ENCODE measurements at regions not wholly inside any gene's neighbourhood (a gene's known extent, or its start where the extent isn't known, plus 50 kb on each side); places are given as distances from the start of the nearest gene placed in this dataset.

DNA sequence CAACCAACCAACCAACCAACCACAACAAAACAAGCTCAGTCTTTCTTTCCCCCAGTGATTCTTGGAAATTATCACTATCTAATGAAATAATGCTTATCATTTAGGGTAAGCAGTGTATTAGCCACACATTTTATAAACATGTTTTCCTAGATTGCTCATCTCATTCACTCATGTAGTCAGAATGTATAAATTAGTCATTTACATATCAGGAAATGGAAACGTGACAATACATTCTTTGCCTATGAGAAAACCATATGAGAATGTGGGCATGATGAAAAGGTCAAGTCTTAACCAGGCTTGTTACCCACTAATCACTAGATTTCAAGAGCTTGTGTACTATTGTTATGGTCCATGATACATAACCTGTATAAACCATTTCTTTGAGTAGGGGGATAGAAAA lies 1583.4 kb upstream of the PIK3C3 start:
- no peaks in the 10 kb centered on the region for H3K4me1 ChIP-seq (ENCODE audit: low read depth, poor library complexity, severe bottlenecking)
- no peak overlapping the region for H2AFZ ChIP-seq (ENCODE audit: low read depth)
- H3K27ac ChIP-seq = no peak overlapping the region
- H3K4me2 ChIP-seq = no peak overlapping the region
- H3K4me3 ChIP-seq (IDR thresholded peaks at IDR 0.05; ENCODE audit: insufficient read depth, low read depth, low read length) = no peak overlapping the region
- H4K20me1 ChIP-seq (ENCODE audit: insufficient read depth) = no peaks in the 10 kb centered on the region
- TF ChIP-seq CTCF (conservative IDR thresholded peaks at IDR 0.05; ENCODE audit: low read depth, low read length) = no peak
- no peak overlapping the region for H3K9ac ChIP-seq
- no peaks in the 10 kb centered on the region for H3K36me3 ChIP-seq (ENCODE audit: insufficient read depth)
- no peaks in the 10 kb centered on the region for H3K79me2 ChIP-seq (ENCODE audit: insufficient read depth, low read depth)
- H3K27me3 ChIP-seq (ENCODE audit: insufficient read depth, low read depth) = no peaks in the 10 kb centered on the region

- no peak for TF ChIP-seq CTCF (conservative IDR thresholded peaks at IDR 0.05; ENCODE audit: low read depth, low read length)
- Histone ChIP-seq H3K27me3 (ENCODE audit: insufficient read depth, low read depth) (no peaks in the 10 kb centered on the region), H4K20me1 (ENCODE audit: insufficient read depth) (no peaks in the 10 kb centered on the region), H2AFZ (ENCODE audit: low read depth) (no peak overlapping the region), H3K27ac (no peak overlapping the region), H3K79me2 (ENCODE audit: insufficient read depth, low read depth) (no peaks in the 10 kb centered on the region), H3K4me1 (ENCODE audit: low read depth, poor library complexity, severe bottlenecking) (no peaks in the 10 kb centered on the region), H3K36me3 (ENCODE audit: insufficient read depth) (no peaks in the 10 kb centered on the region), H3K4me3 (IDR thresholded peaks at IDR 0.05; ENCODE audit: insufficient read depth, low read depth, low read length) (no peak overlapping the region), H3K9ac (no peak overlapping the region), H3K4me2 (no peak overlapping the region)
Observed at GRCh38 chr18:40367576-40367975, 1587.5 kb upstream of the PIK3C3 start.

DNA sequence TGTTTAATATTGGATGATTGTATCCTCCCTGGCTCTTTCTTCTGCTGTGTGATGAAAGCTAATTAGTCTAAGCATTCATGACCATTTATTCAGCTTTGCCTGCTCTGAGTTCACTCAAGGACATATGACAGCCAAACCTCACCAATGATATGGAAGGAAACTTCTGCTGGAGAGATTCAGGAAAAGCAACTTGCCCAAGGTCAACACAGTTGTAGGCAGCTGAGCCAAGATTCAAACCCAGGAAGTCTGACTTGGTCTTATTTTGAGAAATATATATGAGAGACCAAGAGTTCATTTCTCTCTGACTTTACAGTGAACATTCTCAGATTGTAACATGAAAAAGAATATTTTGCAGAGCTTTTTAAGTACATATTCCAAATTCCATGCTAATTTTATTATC lies 1588.5 kb upstream of the PIK3C3 start:
- no peak overlapping the region for H2AFZ ChIP-seq (ENCODE audit: low read depth)
- no peak overlapping the region for H3K4me3 ChIP-seq (IDR thresholded peaks at IDR 0.05; ENCODE audit: insufficient read depth, low read depth, low read length)
- TF ChIP-seq CTCF (conservative IDR thresholded peaks at IDR 0.05; ENCODE audit: low read depth, low read length) = no peak

DNA sequence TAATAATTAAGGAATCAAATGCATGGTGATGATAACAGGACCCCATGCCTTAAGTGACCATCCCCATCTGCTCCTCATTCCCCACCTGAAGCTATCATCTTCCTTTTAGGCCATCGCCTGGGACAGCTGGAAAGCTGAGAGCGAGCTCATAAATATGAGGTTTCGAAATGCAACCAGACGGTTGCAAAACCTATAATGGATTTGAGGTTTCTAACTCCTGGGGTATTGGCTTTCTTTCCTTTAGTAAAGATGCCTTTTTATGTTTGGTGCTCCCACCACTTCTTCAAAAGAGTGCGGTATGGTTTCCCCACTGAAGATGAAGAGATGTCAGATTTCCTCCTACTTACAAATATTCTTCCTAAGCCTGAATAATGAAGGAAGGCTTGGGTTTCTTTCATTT lies 1589.5 kb upstream of the PIK3C3 start:
- no peak overlapping the region for H3K9ac ChIP-seq
- H3K36me3 ChIP-seq (ENCODE audit: insufficient read depth) = no peaks in the 10 kb centered on the region
- no peaks in the 10 kb centered on the region for H3K4me1 ChIP-seq (ENCODE audit: low read depth, poor library complexity, severe bottlenecking)
- no peak overlapping the region for H3K27ac ChIP-seq
- no peak overlapping the region for H3K4me2 ChIP-seq
- no peaks in the 10 kb centered on the region for H4K20me1 ChIP-seq (ENCODE audit: insufficient read depth)
- no peaks in the 10 kb centered on the region for H3K27me3 ChIP-seq (ENCODE audit: insufficient read depth, low read depth)
- TF ChIP-seq CTCF (conservative IDR thresholded peaks at IDR 0.05; ENCODE audit: low read depth, low read length) = no peak
- no peaks in the 10 kb centered on the region for H3K79me2 ChIP-seq (ENCODE audit: insufficient read depth, low read depth)
- no peak overlapping the region for H2AFZ ChIP-seq (ENCODE audit: low read depth)
- H3K4me3 ChIP-seq (IDR thresholded peaks at IDR 0.05; ENCODE audit: insufficient read depth, low read depth, low read length) = no peak overlapping the region

More for the DNA sequence above, 1588.5 kb upstream of the PIK3C3 start:
- no peak overlapping the region for H3K27ac ChIP-seq
- H3K4me1 ChIP-seq (ENCODE audit: low read depth, poor library complexity, severe bottlenecking) = no peaks in the 10 kb centered on the region
- H3K27me3 ChIP-seq (ENCODE audit: insufficient read depth, low read depth) = no peaks in the 10 kb centered on the region
- H3K79me2 ChIP-seq (ENCODE audit: insufficient read depth, low read depth) = no peaks in the 10 kb centered on the region
- H4K20me1 ChIP-seq (ENCODE audit: insufficient read depth) = no peaks in the 10 kb centered on the region
- H3K36me3 ChIP-seq (ENCODE audit: insufficient read depth) = no peaks in the 10 kb centered on the region
- no peak overlapping the region for H3K4me2 ChIP-seq
- no peak overlapping the region for H3K9ac ChIP-seq

DNA sequence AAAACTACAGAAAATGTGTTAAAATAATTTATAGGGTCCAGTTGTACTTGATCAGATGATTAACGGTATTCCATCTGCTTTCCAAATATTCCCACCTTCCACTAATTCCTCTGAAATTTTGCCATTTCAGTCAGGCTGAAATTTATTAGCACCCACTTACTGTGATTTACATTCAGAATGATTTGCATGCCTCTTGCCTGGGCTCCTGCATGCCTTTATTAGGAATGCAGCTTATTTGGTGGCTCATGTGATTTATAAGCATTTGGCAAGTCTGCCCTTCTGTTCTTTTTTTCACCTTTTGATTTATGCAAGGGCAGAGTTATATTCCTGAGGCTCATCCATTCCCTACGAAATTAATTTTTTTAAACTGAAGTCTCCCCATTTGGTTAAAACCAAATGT lies 1594.5 kb upstream of the PIK3C3 start:
- no peak overlapping the region for H3K4me3 ChIP-seq (IDR thresholded peaks at IDR 0.05; ENCODE audit: insufficient read depth, low read depth, low read length)
- H3K9ac ChIP-seq = no peak overlapping the region
- no peaks in the 10 kb centered on the region for H3K27me3 ChIP-seq (ENCODE audit: insufficient read depth, low read depth)
- H3K27ac ChIP-seq = no peak overlapping the region
- H2AFZ ChIP-seq (ENCODE audit: low read depth) = no peak overlapping the region
- H3K4me1 ChIP-seq (ENCODE audit: low read depth, poor library complexity, severe bottlenecking) = no peaks in the 10 kb centered on the region
- H3K36me3 ChIP-seq (ENCODE audit: insufficient read depth) = no peaks in the 10 kb centered on the region
- TF ChIP-seq CTCF (conservative IDR thresholded peaks at IDR 0.05; ENCODE audit: low read depth, low read length) = no peak
- no peaks in the 10 kb centered on the region for H3K79me2 ChIP-seq (ENCODE audit: insufficient read depth, low read depth)
- H4K20me1 ChIP-seq (ENCODE audit: insufficient read depth) = no peaks in the 10 kb centered on the region
- H3K4me2 ChIP-seq = no peak overlapping the region
